Esophagus muscularis mucosa (tissue), 4 donors: ENCODE measurements at regions not wholly inside any gene's neighbourhood (a gene's known extent, or its start where the extent isn't known, plus 50 kb on each side); places are given as distances from the start of the nearest gene placed in this dataset.

Experiments used
- DNase-seq: peaks from one replicate; pipeline ENCODE4 v3.0.0-alpha.2; 2017; ENCODE audit errors: extremely low spot score
- H3K27ac ChIP-seq, 4 donors: fragments of 200-600 bp; sonication (generic); replicated peaks in 1 of 4; 1 replicate in 3 of 4; 2 replicates in 1 of 4; pipeline ENCODE4 v1.5.1; 2016 to 2019; ENCODE audit warnings: mild to moderate bottlenecking in 1 of 4
- H3K27me3 ChIP-seq, 4 donors: fragments of 200-600 bp; sonication (generic); one replicate each; pipeline versions ENCODE4 v1.5.1 to v1.6.0; 2016 to 2019
- H3K36me3 ChIP-seq, 4 donors: fragments of 200-600 bp; sonication (generic); one replicate each; pipeline ENCODE4 v1.5.1; 2016 to 2019
- H3K4me1 ChIP-seq, 4 donors: fragments of 200-600 bp; sonication (generic); one replicate each; pipeline ENCODE4 v1.5.1; 2016 to 2019
- H3K4me3 ChIP-seq, 4 donors: fragments of 200-600 bp; sonication (generic); 1 replicate in 2 of 4; 2 replicates in 2 of 4; pipeline ENCODE4 v1.5.1; 2016 to 2019; ENCODE audit warnings: mild to moderate bottlenecking in 4 of 4, moderate library complexity in 1 of 4
- H3K9me3 ChIP-seq, 4 donors: fragments of 200-600 bp; sonication (generic); 1 replicate in 3 of 4; 2 replicates in 1 of 4; pipeline ENCODE4 v1.5.1; 2016 to 2019
- CTCF ChIP-seq, 3 experiments: fragments of 200-600 bp in 2 of 3; fragments of 450-650 bp in 1 of 3; sonication (generic) in 2 of 3; IDR thresholded peaks; one replicate each; pipeline ENCODE4 v1.5.1; 2017 to 2019; ENCODE audit warnings: antibody characterized with exemption in 3 of 3, mild to moderate bottlenecking in 2 of 3, moderate library complexity in 1 of 3
- EP300 ChIP-seq: sonication (generic); formaldehyde crosslinking; IDR thresholded peaks from one replicate; pipeline ENCODE4 v1.6.1; 2017; ENCODE audit warnings: antibody characterized with exemption
- POLR2A ChIP-seq: fragments of 450-650 bp; IDR thresholded peaks from one replicate; pipeline ENCODE4 v1.6.1; 2017; ENCODE audit warnings: antibody characterized with exemption, moderate library complexity, mild to moderate bottlenecking, low read depth
- POLR2AphosphoS5 ChIP-seq, 2 donors: sonication (generic); formaldehyde crosslinking; IDR thresholded peaks; one replicate each; pipeline ENCODE4 v1.6.1; 2017; ENCODE audit warnings: antibody characterized with exemption in 2 of 2
- WGBS: methylation state at CpG from one replicate; pipeline ENCODE4 v1.1.5; 2018; 5-methylcytosine and 5-hydroxymethylcytosine counted together
- intact Hi-C: fragments of 100-400 bp; cut with DNase I; formaldehyde crosslinking; loops from one replicate; pipeline ENCODE4 v1.15.1; 2023

DNA sequence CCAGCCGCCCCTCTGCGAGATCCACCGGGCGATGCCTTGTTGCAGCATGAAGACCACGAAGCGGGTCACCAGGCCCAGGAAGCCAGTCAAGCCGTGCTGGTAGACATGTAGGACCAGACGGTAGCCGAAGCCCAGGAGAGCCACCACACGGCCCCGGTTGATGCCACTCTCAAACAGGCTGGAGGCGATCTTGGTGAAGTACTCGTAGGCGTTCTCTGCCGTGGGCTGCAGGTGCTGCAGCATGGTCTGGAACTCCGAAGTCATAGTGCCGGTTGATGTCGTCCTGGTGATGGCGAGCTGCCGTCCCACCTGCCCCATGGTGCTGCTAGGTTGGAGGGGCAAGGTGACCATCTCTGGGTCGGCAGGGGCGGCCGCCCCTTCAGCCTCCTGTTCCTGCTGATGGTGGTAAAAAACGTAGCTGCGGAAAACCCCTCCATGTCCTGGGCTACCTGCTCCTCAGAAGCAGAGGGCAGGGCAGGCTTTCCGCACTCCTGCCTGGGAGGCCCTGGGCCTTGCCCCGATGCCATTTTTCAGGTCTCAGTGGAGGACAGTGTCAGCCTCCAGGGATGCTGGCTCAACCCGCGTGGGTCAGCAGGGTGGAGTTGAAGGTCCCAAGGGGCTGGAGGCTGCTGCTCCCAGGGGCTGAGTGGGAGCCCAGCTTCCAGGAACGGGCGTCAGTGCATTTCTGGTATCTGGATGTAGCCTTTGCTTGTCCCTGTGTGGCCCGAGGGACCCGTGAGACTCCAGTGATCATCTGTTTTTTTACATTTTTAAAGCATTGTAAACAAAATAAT, 98.7 kb downstream of the ADAMTS15 start:
- 92% methylated on average over 23 of the region's 33 CpGs for WGBS
- no peak overlapping the region for H3K4me3 ChIP-seq
- DNase-seq = no peak
- H3K27ac ChIP-seq = no peak overlapping the region
- no peaks in the 10 kb centered on the region for H3K36me3 ChIP-seq
- H3K27me3 ChIP-seq = no peaks in the 10 kb centered on the region
- H3K9me3 ChIP-seq = no peaks in the 10 kb centered on the region
- TF ChIP-seq CTCF (IDR thresholded peaks at IDR 0.05) (no peak), POLR2A (no peak)
- no peaks in the 10 kb centered on the region for H3K4me1 ChIP-seq
- intact Hi-C loops = no loop called here

DNA sequence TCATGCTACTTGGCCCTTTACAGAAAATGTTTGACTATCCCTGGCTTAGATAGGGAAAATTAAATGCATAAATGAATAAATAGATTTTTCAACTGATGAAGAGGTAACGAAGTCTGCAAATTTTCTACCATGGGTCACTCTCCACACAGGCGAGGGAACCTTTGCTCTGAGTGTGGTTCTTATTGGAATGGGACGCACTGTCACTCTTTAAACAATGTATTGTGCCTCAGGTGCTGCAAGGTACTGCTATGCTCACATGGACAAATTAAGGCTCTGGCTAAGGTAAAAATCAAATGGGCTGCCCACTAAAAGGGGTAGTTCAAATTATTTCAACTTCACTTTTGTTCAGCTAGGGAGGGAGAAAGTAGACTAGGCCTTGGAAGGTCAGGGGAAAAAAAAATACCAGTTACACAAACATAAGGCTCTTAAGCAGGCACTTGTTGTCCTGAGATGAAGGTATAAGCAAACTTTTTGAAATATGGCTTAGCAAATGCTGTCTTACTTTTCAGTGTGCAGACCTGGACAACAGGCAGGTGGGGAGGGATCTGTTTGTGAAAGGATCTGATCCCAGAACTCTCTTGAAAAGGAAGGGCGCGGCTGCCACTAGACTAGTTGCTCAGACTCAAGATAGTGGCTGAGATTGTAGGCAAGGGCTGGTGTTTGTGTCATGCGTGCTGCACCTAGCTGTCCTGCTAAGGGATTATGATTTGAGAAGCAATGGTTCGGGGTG, 99.5 kb downstream of the ADAMTS15 start:
- Histone ChIP-seq H3K36me3 (no peaks in the 10 kb centered on the region), H3K9me3 (no peaks in the 10 kb centered on the region), H3K4me3 (no peak overlapping the region), H3K27me3 (no peaks in the 10 kb centered on the region), H3K27ac (no peak overlapping the region), H3K4me1 (peaks cover 0 to 2% (median 0%) of the 10 kb centered on the region in 4 donors)
- intact Hi-C loops = no loop called here
- WGBS = 88% methylated on average over 7 of the region's 7 CpGs
- TF ChIP-seq EP300 (no peak), CTCF (IDR thresholded peaks at IDR 0.05) (no peak), POLR2A (no peak)
- no peak for DNase-seq

GRCh38 chr11:130548491-130548833, 100.0 kb downstream of the ADAMTS15 start:
- 91% methylated on average over 1 of the region's 1 CpG for WGBS
- Histone ChIP-seq H3K4me3 (no peak overlapping the region), H3K4me1 (peaks cover 0 to 7% (median under 1%) of the 10 kb centered on the region in 4 donors), H3K27ac (no peak overlapping the region), H3K9me3 (no peaks in the 10 kb centered on the region), H3K36me3 (no peaks in the 10 kb centered on the region), H3K27me3 (no peaks in the 10 kb centered on the region)
- intact Hi-C loops = no loop called here
- TF ChIP-seq EP300 = no peak
- DNase-seq = no peak

DNA sequence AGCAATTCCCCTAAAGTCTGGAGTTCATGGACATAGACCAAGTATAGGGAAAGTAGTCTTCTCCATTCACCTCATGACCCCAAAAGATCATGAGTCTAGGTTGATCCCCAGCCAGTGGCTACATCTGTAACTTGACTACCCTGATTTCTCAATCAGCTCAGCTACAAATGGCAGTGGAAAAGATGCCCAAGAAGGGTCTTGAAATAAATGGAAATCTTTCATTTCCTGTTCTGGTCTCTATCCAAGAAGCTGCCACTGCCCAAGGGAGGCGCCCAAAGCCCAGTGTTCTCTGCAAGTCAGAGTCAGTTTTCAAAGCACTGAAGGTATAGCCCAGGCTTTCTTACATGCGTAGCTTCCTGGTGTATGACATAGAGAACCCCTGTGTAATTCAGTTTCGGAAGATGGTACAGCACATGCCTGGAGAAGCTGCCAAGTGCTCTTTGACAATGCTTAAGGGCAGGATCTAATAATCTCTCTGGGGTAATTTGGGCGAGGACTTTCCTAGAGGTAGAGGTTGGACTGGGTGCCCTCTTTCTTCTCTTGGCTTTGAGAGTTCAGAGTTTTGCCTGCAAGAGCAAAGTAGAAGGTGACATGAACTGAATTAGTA, 101.1 kb downstream of the ADAMTS15 start:
- DNase-seq = no peak
- intact Hi-C loops = no loop called here
- Histone ChIP-seq H3K4me1 (peaks cover 0 to 13% (median 2%) of the 10 kb centered on the region in 4 donors), H3K9me3 (no peaks in the 10 kb centered on the region), H3K36me3 (no peaks in the 10 kb centered on the region), H3K27ac (no peak overlapping the region), H3K27me3 (no peaks in the 10 kb centered on the region), H3K4me3 (no peak overlapping the region)
- no peak for TF ChIP-seq POLR2A
- no peak for TF ChIP-seq CTCF (IDR thresholded peaks at IDR 0.05)
- TF ChIP-seq EP300 = no peak
- no peak for TF ChIP-seq POLR2AphosphoS5 (IDR thresholded peaks at IDR 0.05)
- WGBS = 79% methylated on average over 4 of the region's 4 CpGs

DNA sequence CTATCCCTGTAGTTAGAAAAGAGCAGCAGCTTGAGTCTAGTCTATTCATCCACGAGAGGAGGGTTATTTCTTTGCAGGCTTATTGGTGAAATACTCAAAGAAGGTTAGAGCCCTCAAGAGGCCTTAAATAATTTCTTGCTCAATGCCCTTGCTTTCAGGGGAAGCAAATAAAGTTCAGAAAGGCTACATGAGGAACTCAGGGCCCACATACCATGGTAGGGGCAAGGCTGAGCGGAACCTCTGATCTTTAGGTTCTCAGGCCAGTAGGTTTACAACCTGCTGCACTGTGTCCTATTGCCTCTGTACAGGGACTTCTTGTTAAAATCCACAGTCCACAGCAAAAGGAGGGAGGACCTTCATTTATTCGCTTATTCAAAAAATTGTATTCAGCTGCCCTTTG, 101.7 kb downstream of the ADAMTS15 start:
- no peak overlapping the region for H3K4me3 ChIP-seq
- H3K27ac ChIP-seq = no peak overlapping the region
- WGBS = 98% methylated on average over 3 of the region's 3 CpGs
- intact Hi-C loops = no loop called here
- H3K36me3 ChIP-seq = no peaks in the 10 kb centered on the region
- H3K9me3 ChIP-seq = no peaks in the 10 kb centered on the region
- no peaks in the 10 kb centered on the region for H3K27me3 ChIP-seq
- no peak for TF ChIP-seq EP300
- TF ChIP-seq POLR2AphosphoS5 (IDR thresholded peaks at IDR 0.05) = no peak
- TF ChIP-seq POLR2A = no peak
- no peak for TF ChIP-seq CTCF (IDR thresholded peaks at IDR 0.05)
- H3K4me1 ChIP-seq = peaks cover 0 to 13% (median 2%) of the 10 kb centered on the region in 4 donors
- no peak for DNase-seq
